ENCODE measurements at regions not wholly inside any gene's neighbourhood (a gene's known extent, or its start where the extent isn't known, plus 50 kb on each side); places are given as distances from the start of the nearest gene placed in this dataset.

GRCh38 chr3:162540421-162540820 lies 1043.8 kb downstream of the OTOL1 start:
- no peak overlapping the region for H3K23ac ChIP-seq (ENCODE audit: insufficient read length, low read depth, low read length)
- no peak overlapping the region for H2BK12ac ChIP-seq (ENCODE audit: insufficient read length, low read depth, low read length)
- Mint-ChIP-seq H3K4me1 (no peaks in the 10 kb centered on the region), H3K27ac (no peak overlapping the region), H3K9me3 (no peaks in the 10 kb centered on the region), H3K4me3 (no peak overlapping the region), H3K27me3 (ENCODE audit: low read depth) (no peaks in the 10 kb centered on the region), H3K36me3 (ENCODE audit: insufficient read depth in 1 of 3, low read depth in 3 of 3) (no peaks in the 10 kb centered on the region)
- H4K8ac ChIP-seq (replicated peaks; ENCODE audit: insufficient read length, low read depth, low read length): no peak overlapping the region
- H3K4me1 ChIP-seq (ENCODE audit: insufficient read depth, low read length): no peaks in the 10 kb centered on the region; the same call in 1 of the 2 replicates
- H3K23me2 ChIP-seq (ENCODE audit: insufficient read length, low read depth, low read length, poor library complexity, severe bottlenecking): no peaks in the 10 kb centered on the region
- no peak overlapping the region for H2BK5ac ChIP-seq (ENCODE audit: insufficient read length, low read length)
- H3K14ac ChIP-seq (ENCODE audit: insufficient read depth, low read length): no peak overlapping the region
- no peak overlapping the region for H2AFZ ChIP-seq (ENCODE audit: low read length)
- no peak overlapping the region for H2AK5ac ChIP-seq (ENCODE audit: insufficient read length, low read length)
- H3K79me1 ChIP-seq (ENCODE audit: insufficient read depth, low read depth, low read length, poor library complexity, severe bottlenecking): no peaks in the 10 kb centered on the region
- no peak overlapping the region for H3K4ac ChIP-seq (ENCODE audit: low read depth, low read length)
- no peak overlapping the region for H3K4me2 ChIP-seq (ENCODE audit: insufficient read depth, insufficient read length, low read length)
- no peak overlapping the region for H2BK20ac ChIP-seq (ENCODE audit: low read depth, low read length, poor library complexity, severe bottlenecking)
- no peak overlapping the region for H3K27ac ChIP-seq (ENCODE audit: insufficient read length, low read depth, low read length)
- no peak overlapping the region for H3K18ac ChIP-seq (ENCODE audit: insufficient read length, low read depth, low read length)
- no peak overlapping the region for H3K56ac ChIP-seq (ENCODE audit: insufficient read length, low read depth, low read length)
- no peak overlapping the region for H4K5ac ChIP-seq (ENCODE audit: insufficient read length, low read depth, low read length)
- no peaks in the 10 kb centered on the region for H3K27me3 ChIP-seq (ENCODE audit: insufficient read depth, low read length)
- no peaks in the 10 kb centered on the region for H3K9me3 ChIP-seq (ENCODE audit: control insufficient read depth, low read depth, low read length)
- no peaks in the 10 kb centered on the region for H3K79me2 ChIP-seq (ENCODE audit: insufficient read depth, low read length)
- TF ChIP-seq CTCF (conservative IDR thresholded peaks at IDR 0.05): no peak
- H4K91ac ChIP-seq (ENCODE audit: insufficient read length, low read depth, low read length): no peak overlapping the region
- H2BK15ac ChIP-seq (ENCODE audit: low read depth, low read length): no peak overlapping the region
- no peak overlapping the region for H3T11ph ChIP-seq (ENCODE audit: low read length)
- H3K9ac ChIP-seq (ENCODE audit: extremely low read depth, insufficient read length, low read length): no peak overlapping the region
- no peak for DNase-seq
- H2BK120ac ChIP-seq (ENCODE audit: low read depth, low read length, poor library complexity, severe bottlenecking): no peak overlapping the region
- no peaks in the 10 kb centered on the region for H4K20me1 ChIP-seq (ENCODE audit: control insufficient read depth, insufficient read depth, insufficient read length)

Measured in H9 (cell line).